Stimulated activated CD8-positive, alpha-beta memory T cell treated with anti-CD3 and anti-CD28 coated beads, Interleukin-12 subunit alpha, Interleukin-12 subunit beta, amount 100 ng/mL, for 4 hours (primary cell): ENCODE measurements at regions not wholly inside any gene's neighbourhood (a gene's known extent, or its start where the extent isn't known, plus 50 kb on each side); places are given as distances from the start of the nearest gene placed in this dataset.

Experiments used
- DNase-seq: peaks from one replicate; pipeline ENCODE4 v3.0.0-alpha.2; 2020; ENCODE audit warnings: low read depth

DNA sequence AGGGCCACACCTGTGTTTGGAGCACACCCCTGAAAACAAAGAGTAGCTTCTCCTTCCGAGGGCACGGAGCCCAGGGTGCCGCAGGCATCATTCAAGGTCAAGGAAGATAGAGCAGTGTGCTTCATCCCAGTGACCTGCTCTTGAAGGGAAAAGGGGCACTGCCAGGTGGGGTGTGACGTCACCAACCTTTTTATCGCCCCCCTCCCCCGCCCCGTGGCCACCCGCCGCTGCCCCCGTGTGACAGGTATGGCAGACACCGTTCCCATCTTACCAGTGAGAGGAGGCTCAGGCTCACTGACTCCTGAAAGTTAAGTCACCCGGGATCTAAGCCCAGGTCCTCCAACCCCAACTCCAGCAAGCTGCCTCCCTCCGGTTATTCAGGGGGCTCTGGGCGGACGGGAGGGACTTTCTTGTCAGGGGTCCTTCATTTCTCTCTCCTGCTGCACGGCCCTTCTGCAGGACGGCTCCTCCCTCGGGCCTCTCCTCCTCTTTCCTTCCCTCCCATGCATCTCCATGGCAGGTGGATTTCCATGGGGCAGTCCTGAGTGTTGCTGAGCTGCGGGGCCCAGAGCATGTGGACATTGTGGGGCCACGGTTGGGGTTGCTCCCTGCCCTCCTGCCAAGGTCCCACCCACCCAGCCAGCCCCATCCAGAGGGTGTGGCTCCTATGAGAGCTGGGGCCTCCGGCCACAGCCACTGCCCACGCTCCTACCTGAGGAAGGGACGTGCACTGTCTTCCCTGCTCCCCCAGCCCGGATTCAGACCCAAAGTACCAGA is 114.1 kb upstream of the HDAC4 start:
- DNase-seq = no peak

DNA sequence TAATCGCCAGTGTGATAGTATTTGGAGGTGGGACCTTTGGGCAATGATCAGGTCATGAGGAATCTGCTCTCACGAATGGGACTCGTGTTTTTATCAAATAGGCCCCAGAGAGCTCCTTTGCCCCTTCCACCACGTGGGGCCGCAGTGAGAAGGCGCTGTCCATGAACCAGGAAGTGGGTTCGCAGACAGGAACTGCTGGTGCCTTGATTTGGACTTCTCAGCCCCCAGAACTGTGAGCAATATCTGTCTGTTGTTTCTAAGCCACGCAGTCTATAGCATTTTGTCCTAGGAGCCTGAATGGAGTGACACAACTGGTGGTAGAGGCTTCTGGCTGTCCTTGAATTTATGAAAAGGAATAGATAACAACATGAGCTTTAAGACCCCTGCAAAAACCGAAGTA is 111.2 kb upstream of the HDAC4 start:
- no peak for DNase-seq

DNA sequence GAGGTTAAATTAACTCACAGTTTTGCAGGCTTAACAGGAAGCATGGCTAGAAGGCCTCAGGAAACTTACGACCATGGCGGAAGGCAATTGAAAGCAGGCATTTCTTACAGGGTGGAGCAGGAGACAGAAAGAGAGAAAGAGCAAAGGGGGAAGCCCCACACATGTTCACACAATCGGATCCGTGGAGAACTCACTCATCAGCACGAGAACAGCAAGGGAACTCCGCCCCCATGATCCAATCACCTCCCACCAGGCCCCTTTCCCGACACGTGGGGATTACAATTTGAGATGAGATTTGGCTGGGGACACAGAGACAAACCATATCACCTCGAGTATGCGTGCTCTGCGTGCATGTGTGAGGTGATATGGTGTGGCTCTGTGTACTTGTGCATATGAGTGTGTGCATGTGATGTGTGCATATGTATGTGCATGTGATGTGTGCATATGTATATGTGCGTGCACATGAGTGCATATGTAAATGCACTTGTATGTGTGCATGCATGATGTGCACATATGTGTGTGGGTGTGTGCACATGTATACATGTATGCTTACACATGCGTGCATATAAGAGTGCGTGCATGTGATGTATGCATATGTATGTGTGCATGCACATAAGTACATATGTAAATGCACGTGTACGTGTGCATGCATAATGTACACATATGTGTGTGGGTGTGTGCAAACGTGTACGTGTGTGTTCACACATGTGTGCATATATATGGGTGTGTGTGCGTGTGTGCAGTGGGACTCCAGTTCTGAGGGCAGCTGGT is 108.7 kb upstream of the HDAC4 start:
- DNase-seq = no peak

DNA sequence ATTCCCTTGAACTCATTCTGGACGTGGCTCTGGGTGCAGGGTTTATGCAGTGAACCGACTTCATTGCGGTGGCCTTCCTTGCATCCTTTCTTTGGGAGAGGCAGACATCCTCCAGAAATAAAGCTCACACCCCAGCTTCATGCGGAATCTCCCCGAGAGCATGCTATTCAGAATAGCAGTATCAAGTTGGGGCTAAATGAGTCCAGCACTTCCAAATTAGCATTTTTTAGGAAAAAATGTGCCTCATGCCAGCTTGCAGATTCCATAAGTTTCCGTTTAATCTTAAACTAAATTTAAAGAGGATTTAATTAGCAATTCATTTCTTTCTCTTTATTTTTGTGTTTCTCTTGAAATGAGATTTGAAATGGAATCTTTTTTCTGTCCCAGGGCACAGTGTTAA is 107.4 kb upstream of the HDAC4 start:
- no peak for DNase-seq

DNA sequence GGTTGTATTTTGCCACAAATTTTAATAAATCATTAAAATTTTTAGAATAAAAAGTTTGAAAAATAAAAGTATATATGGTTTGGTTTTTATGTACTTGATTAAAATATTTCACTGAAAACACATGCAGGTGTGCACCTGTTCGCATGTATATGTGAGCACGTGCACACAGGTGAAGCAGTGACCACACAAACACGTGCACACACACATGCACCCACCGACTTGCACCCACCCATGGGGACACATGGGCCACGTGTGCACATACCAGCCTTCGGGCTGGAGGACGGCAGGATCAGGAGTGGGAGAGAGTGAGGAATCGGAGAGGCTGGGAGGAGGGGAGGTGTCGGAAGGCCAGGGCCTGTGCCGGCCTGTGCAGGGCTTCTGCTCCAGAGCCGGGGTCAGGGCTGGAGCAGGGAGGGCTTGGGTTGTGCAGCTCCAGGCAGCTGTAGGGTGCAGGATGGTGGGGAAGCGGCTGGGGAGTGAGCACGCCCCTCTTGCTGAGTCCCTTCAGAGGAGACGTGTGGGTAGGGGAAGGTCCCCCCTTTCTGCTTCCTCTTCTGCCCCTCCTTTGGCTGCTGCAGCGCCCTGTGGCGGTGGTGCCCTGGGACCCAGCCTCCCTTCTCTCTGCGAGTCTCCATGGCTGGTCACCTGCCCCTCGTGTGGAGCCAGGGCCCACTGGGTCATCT is 106.9 kb upstream of the HDAC4 start:
- DNase-seq = no peak

DNA sequence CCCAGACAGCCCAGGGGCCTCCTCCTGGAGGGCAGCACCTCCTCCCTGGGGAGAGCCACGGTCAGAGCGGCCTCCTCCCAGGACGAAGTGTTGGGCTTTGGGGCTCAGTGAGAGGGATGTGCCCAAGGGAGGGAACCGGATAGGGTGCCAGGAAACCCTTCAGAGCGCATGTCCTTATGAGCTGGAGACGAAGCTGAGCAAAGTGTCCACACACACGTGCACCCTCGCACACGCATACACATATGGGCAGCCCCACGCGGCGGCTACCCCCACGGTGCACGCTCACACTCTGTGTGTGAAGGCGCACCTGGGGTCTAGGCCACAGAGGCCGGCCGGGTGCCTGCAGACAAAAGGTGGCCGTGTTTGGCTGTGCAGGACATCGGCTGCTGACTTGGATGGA is 106.1 kb upstream of the HDAC4 start:
- no peak for DNase-seq

DNA sequence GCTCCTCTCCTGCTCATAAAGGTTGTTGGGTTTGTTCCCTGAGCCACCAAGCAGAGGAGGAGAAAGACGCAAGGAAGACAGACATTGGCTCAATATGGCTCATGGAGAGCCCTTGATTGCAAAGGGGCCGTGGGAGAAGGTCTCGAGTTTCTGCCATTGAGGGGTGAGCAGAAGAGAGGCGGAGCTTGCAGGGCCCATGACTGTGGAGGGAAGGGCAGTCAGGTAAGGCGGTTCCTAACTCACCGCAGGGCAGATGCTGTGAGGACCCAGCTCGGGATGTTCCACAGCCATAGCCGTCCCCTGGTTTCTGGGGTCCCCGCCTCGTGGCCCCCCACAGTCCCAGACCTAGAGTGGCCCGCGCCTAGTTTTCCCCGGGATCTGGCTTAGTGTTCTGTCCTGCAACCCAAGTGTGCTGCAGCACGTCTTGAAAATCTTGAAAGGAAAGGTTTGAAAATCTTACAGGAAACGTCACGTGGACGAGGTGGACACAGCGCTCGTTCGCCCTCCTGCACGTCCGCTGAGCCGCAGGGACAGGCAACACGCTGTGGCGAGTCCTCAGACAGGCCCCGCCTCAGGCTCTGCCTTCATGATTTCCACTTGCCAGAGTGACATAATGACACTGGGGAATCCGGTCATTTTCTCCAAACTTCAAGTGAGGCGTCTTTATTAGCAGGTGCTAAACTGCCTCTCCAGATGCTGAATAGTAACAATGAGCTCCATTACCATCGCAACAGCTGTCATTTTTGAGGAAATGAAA is 105.5 kb upstream of the HDAC4 start:
- no peak for DNase-seq

DNA sequence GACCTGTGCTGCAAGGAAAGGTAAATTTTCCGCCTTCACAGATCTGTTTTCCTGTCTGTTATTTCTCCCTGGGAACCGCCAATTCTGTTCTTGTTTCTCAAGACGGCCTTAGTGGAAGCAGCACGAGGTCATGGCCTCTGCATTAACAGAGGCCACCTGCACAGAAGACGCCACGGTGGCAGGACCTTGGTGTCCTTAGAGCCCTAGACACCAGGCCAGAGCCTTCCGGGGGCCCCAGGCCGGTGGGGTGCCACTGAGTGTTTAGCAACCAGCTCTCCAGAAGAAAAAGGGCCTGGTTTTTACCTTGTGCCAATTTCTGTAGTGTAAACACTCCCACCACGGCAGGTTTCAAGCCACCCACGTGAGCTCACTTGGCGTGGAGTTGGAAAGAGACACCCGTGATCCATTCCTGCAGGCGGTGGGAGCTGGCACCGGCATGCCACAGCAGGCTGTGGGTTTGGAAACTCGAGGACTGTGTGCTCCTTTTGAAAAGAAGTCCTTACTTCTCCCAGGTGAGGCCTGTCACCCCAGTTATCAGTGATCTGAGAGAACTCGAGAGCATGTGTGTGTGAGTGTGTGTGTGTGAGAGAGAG is 103.9 kb upstream of the HDAC4 start:
- no peak for DNase-seq

DNA sequence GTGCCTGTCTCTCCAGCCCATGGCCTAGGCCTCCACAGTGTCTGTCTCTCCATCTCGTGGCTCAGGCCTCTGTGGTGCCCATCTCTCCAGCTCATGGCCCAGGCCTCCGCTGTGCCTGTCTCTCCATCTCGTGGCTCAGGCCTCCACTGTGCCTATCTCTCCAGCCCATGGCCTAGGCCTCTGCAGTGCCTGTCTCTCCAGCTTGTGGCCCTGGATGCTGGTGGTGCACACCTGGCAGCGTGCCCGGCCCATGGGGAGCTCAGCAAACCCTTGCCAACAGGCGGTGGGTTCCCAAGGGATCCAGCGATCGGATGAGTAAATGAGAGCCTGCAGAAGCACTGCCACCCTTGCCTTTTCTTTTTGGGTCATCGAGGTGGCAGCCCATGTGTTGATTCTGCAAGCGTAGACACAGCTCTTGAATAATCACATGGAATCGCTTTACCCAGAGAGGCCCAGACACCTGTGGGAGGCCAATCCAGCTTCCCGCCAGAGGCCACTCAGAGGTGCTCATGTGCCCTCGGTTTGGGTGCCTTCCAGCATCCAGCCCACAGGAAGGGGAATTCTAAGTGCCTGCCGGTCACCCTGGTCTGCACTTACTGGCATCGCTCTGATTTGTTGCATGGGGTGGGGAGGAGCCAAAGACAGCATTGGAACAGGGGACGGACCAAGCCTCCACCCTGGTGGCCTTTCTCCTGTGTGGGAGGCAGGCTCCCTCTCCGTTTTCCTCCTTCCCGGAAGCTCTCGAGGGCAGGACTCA is 101.8 kb upstream of the HDAC4 start:
- no peak for DNase-seq

DNA sequence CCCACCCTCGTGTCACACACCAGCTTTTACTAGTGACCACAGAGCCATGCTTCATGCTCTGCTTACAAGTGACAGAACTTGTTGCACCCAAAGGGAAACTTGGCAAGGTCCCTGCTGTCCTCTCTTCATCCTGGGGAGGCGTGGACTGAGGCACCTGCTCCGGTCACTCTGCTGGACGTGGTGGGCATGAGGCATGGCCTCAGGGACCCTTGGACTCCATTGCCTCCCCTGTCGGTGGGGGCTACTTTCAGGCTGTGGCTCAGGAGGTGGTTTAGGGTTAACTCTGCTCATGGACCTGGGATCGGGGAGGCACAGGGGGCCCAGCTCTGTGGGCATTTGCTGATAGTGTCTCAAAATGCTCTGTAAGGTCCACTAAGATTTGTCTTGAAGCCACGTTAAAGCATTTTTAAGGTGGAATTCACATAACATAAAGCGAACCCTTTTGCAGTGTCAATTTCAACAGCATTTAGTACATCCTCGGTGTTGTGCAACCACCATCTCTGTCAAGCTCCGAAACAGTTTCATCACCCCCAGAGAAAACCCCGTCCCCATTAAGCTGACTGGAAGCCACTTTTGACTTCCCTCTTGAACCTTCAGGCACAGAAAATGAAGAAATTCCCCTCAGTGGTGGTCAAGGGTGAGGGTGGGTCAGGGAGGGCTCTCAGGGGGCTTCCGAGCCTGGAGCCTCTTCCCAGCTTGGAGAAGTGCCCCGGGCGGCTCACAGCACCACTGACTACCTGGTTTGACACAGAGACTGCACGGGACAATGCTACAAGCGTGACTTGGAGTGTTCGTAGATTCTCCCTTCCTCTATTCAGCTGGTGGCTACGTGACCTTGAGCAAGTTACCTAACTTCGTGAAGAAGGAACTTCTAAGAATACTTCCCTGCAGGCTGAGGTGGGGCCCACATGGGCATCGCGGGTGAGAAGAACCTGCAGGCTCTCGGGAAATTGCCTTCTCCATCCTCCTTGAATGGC is 100.0 kb upstream of the HDAC4 start:
- no peak for DNase-seq

DNA sequence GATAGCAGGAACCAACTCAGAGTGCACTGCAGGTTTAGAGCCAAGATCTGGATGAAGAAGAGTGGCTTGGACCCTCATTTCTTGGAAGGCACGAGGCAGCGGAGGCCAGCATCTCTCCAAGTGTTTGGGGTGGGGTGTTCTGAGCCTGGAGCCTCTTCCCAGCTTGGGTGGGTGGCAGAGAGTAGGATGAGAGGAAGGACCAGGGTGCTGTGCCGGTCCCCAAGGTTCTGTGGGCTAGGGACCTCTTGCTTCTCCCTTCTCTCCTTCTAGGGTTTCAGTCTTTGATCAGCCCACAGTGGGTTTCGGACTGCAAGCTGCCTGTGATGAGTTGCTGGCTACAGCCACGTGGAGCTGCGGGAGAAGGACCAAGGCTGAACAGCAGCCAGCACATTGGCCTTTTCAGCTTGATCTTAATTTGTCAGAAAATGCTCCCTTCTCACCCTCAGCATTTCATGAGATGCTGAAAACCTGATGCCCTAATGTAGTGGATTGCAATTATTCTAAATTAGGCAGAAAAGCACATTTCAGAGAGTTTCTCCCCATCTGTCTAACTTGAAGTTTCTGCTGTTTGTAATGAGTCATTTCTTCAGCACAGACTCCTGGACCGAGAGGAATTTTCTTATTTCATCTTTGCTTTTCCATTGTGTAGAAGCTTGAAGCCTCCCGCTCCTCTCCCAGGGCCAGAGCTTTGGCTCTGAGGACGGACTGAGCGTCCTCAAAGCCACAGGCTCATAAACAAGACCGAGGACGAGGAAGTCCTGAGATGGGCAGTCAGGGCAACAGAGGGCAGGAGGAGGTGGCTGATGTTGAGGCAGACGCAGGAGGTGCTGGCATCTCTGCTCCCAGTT is 99.1 kb upstream of the HDAC4 start:
- no peak for DNase-seq

DNA sequence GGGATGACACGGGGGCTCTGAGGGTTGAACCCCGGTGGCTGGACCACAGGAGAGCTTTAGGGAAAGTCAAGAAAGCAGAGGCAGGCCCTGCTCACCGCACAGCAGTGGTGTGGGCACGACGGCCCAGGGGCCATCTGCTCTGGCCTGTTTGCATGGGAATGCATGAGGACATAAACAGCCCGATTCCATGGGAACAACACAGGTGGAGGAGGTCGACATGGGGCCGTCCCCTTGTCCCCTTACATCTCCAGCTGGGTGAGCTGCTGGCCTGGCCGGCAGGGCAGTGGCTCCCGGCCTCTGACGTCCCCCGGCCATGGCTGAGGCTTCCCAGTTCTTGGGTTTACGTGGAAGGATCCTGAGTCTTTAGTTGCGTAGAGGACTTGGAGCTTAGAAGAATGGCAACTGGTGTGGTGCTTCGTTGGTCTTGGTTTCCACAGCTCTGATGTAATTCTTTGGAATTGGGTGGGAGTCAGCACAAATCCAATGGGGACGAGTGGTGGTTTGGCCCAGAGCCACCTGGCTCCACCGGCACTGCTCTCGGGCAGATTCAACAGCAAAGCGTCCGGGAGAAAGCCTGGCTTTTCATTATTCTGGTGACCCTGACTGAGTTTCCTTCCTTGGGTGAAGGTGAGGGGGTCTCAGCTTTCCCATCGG is 98.3 kb upstream of the HDAC4 start:
- no peak for DNase-seq

DNA sequence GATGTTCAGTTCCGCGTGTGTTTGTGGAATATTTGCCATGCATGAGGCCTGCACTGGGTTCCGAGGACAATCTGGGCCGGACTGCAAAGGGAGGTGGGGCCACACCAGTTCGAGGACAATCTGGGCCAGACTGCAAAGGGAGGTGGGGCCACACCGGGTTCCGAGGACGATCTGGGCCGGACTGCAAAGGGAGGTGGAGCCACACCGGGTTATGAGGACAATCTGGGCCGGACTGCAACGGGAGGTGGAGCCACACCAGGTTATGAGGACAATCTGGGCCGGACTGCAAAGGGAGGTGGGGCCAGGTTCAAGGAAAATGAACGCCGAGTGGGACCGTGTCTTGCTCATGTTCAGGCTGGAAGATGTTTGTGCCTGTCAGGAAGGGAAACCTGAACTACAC is 97.8 kb upstream of the HDAC4 start:
- DNase-seq = no peak

DNA sequence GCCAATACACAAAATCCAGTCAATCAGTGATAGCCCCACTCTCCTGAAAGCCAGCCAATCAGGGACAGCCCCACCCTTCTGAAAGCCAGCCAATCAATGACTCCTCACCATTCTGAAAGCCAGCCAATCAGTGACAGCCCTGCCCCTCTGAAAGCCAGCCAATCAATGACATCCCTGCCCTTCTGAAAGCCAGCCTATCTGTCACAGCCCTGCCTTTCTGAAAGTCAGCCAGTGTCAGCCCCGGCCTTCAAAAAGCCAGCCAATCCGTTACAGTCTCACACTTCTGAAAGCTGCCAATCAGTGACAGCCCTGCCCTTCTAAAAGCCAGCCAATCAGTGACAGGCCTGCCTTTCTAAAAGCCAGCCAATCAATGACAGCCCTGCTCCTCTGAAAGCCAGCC is 95.9 kb upstream of the HDAC4 start:
- no peak for DNase-seq

DNA sequence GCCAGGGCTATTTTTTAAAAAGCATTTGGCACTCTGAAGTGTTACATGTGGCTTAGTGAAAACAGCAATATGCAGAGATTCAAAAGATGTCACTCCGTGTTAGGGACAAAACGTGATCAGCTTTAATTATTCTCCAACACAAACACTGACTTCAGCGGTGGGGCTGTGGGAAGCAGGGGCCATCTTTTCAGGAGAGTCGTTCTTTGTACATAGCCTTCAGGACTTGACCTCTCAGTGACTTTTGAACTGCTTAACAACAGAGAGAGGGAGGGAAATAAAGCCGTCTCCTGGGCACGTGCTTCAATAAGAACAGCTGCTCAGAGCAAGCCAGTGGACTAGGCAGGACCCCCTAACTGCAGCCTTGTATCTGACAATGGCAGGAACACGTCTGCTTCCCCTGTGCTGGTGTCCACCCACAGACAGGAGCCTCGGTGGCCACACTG is 95.0 kb upstream of the HDAC4 start:
- DNase-seq = no peak

DNA sequence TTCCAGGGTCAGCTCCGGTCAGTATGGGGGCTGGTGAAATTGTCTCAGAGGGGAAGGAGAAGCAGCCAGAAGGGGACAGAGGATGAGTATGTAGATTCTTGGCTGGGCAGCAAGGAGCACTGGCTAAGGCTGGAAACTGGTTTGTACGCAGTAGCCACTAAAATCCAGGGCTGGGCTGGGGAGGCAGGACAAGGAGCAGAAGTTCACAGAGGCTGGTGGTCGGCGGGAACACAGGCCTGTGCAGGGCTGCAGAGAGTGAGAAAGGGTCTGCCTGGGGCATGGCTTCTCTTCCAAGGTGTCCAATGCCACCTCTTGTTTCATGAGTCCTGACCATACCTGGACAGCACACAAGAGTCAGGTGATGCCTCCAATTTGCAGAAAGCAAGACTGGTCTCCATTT is 94.4 kb upstream of the HDAC4 start:
- DNase-seq = no peak

DNA sequence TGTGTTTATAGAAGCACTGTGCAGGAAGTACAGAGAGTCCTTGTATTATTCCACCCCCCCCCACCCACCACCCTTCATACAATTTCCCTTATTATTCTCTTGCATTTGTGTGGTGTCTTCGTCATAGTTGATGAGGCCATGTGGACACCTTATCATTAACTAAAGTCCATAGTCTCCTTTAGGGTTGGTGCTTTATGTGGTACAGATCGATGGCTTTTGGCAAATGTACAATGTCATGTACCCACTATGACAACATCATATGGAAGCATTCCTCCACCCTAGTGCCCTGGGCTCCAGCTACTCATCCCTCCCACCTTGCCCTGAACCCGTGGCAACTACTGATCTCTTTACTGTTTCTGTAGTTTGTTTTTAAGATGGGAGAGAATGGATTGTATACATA is 93.8 kb upstream of the HDAC4 start:
- no peak for DNase-seq

DNA sequence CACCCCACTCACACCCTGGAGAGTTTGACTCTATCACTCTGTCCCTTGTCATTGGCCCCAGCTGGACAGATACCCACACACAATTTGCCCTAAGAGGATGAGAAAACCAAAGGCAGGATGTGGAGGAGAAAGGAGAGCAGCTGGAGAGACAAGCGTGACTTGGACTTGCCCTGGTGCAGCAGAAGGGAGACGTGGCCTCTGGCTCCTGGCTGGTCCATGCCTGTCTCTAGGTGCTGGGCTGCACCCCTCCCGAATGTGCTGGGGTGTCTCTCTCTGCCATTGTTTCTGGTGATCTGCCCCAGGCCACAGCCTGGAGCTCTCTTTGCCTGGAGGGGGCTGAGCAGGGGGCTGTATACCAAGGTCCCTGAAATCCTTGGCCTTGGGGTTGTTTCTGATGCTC is 88.7 kb upstream of the HDAC4 start:
- DNase-seq = no peak

DNA sequence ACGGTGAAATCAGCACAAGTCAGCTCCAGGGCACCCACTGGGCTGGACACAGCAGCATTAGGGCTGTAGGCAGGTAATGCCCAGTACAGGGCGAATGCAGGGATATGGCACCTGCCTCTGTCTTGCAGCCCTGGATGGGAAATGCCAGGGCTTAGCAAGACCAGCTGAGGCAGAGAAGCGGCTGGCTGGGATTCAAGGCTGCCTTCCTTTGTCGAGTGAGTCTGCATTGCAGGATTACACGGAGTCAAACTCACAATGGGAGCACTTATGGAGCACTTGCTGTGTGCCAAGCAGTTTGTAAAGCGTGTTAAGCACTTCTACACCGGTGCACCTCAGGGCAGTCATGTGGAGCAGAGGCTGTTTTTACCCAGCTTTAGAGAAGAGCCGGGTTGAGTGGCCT is 87.3 kb upstream of the HDAC4 start:
- DNase-seq = no peak
